ENCODE measurements at regions not wholly inside any gene's neighbourhood (a gene's known extent, or its start where the extent isn't known, plus 50 kb on each side); places are given as distances from the start of the nearest gene placed in this dataset.

- TF ChIP-seq TCF12 (IDR thresholded peaks at IDR 0.05; ENCODE audit: low read depth, low read length) = no peak
- TF ChIP-seq, protein P1, sequence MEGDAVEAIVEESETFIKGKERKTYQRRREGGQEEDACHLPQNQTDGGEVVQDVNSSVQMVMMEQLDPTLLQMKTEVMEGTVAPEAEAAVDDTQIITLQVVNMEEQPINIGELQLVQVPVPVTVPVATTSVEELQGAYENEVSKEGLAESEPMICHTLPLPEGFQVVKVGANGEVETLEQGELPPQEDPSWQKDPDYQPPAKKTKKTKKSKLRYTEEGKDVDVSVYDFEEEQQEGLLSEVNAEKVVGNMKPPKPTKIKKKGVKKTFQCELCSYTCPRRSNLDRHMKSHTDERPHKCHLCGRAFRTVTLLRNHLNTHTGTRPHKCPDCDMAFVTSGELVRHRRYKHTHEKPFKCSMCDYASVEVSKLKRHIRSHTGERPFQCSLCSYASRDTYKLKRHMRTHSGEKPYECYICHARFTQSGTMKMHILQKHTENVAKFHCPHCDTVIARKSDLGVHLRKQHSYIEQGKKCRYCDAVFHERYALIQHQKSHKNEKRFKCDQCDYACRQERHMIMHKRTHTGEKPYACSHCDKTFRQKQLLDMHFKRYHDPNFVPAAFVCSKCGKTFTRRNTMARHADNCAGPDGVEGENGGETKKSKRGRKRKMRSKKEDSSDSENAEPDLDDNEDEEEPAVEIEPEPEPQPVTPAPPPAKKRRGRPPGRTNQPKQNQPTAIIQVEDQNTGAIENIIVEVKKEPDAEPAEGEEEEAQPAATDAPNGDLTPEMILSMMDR (IDR thresholded peaks at IDR 0.05 in 2 of 3, conservative IDR thresholded peaks at IDR 0.05 in 1 of 3; ENCODE audit: control insufficient read depth in 2 of 3, extremely low read depth in 1 of 3, insufficient read depth in 1 of 3, low read depth in 3 of 3, low read length in 3 of 3) = no peak
- no peak for TF ChIP-seq EZH2 (IDR thresholded peaks at IDR 0.05; ENCODE audit: borderline replicate concordance, control insufficient read depth, low read depth, low read length)
- no peak for TF ChIP-seq RCOR1 (conservative IDR thresholded peaks at IDR 0.05; ENCODE audit: low read depth, low read length)
- no peak for TF ChIP-seq BMI1 (IDR thresholded peaks at IDR 0.05; ENCODE audit: borderline replicate concordance)
- TF ChIP-seq ZNF274 (IDR thresholded peaks at IDR 0.05; ENCODE audit: insufficient read depth, insufficient read length) = no peak
- TF ChIP-seq IKZF1 (conservative IDR thresholded peaks at IDR 0.05) = no peak
- TF ChIP-seq POLR2A (IDR thresholded peaks at IDR 0.05; ENCODE audit: low read depth, low read length) = no peak
- TF ChIP-seq SIX5 (IDR thresholded peaks at IDR 0.05; ENCODE audit: low read depth, low read length, severe bottlenecking) = no peak
- no peak for TF ChIP-seq SPI1 (IDR thresholded peaks at IDR 0.05; ENCODE audit: borderline replicate concordance, insufficient read depth, low read depth, low read length)
These were observed 297.0 kb upstream of the PKDCC start for GRCh38 chr2:41750829-41751228.

Measured in GM12878 (cell line).